ENCODE measurements at regions not wholly inside any gene's neighbourhood (a gene's known extent, or its start where the extent isn't known, plus 50 kb on each side); places are given as distances from the start of the nearest gene placed in this dataset.
"Not testable (repeated sequence)": the region's sequence is repeated elsewhere in the genome, so short reads cannot be mapped to it uniquely, and the experiment has no call there.

DNA sequence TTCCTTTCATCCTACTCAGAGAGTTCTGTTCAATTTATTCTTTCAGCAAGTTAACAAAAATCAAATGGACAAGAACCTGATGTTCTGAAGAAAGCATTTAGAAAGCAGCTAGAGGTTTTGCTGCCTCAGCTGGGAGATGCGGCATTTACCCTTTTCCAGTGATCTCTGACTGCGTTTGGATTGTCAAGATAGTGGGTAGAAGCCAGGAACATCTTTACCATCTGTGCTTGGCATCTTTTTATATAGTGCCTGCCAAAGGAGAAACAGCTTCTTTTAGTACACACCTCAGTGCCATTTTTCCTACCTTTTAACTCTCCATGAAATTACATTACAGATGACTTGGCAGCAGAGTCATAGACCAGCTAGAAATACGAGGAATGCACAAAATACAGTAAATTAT is 680.8 kb downstream of the SLITRK1 start:
- no peak for FAIRE-seq

GRCh38 chr13:83197316-83197715 is 685.0 kb downstream of the SLITRK1 start:
- no peak for FAIRE-seq

GRCh38 chr13:83190020-83190419 is 692.3 kb downstream of the SLITRK1 start:
- no peak for FAIRE-seq

GRCh38 chr13:83184819-83185218 is 697.5 kb downstream of the SLITRK1 start:
- FAIRE-seq: no peak

GRCh38 chr13:83184150-83184475 is 698.2 kb downstream of the SLITRK1 start:
- FAIRE-seq: no peak

GRCh38 chr13:83183439-83184149 is 698.7 kb downstream of the SLITRK1 start:
- no peak for FAIRE-seq

DNA sequence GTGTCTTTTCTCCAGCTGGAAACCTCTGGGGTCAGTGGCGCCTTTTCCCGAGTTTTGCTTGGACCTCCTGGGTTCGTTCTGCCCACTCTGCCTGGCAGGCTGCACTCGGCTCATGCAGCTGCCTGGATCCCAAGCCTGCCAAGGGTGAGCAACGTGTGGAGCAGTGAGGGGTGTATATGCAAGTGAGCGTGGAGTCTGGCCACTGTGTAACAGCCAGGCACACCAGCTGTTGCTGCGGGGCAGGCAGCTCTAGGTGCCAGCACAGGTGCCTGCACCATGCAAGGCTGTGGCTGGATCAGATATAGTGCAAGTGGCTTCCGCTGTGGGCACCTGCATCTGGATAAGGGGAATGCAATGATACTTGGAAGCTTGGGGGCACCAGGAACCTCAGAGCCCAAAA is 699.4 kb downstream of the SLITRK1 start:
- no peak for FAIRE-seq

DNA sequence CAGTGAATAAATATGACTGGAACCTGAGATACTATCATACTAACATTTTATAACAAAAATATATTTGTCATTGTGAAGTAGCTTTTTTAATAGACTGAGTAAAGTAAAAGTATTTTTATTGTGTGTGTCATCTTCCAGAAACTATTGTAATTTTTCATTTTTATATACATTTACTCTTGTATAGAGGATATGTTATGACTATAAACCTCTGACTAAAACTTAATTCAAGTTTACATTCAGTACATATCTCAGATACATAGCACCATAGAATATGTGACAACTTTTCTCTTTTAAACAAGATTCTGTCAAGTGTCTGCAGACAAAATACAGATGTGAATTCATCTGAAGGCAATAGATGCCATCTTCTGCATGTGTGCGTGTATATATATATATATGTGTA is 704.3 kb downstream of the SLITRK1 start:
- no peak for FAIRE-seq

- FAIRE-seq: no peak
These were observed 713.7 kb downstream of the SLITRK1 start for GRCh38 chr13:83168590-83168989.

DNA sequence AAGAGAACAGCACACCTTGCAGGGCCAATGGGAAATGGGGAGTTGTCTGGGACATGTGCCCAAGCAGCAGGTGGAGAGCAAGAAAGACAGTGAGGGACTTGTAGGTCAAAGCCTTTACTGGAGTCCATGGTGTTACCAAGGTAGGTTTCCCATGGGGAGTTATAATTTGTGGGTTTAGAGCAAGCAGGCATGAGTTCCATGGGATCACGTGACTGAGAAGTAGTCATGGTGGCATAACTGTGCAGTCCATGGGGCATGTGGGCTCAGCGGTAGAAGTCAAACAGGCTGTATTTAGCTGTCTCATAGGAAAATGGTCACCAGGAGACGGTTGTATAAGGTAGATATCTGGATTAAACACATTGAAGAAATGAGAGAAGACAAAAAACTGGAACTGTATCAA is 715.1 kb downstream of the SLITRK1 start:
- no peak for FAIRE-seq

DNA sequence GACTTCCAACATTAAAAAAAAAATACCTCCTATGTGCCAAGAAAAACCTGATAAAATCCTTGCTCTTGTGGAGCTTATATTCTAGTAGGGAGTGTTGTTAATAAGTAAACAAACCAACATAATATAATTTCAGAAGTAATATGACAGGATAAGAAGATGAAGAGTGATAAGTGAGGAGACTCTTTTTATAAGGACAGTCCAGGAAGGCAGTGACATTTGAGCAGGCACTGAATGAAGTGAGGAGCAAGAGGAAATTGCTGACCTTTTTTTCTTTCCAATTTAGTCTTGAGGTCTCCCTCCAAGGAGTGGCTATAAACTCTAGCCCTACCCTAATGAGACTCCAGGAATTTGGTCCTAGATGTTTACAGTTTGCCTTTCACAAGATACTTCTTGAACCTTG is 715.7 kb downstream of the SLITRK1 start:
- FAIRE-seq: no peak

DNA sequence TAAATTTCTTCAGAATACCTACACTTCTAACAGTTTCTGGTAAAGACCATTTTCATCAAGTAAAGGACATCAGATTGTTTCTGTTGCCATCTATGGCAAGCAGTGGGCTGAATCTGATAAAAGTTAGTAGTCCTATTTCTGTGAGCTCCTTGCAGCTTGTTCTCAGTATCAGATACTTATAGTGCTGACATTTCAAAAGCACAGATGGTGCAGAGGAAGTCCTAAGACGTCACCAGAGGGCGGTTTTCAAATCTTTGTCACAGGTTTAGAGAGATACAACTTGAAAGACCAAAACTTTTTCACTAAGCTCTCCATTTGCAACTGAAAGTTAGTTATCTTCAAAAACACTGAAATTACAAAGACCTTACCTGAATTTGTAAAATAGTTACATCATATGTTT is 719.8 kb downstream of the SLITRK1 start:
- FAIRE-seq: no peak

GRCh38 chr13:83153848-83154247 is 728.4 kb downstream of the SLITRK1 start:
- peak; percentile 97 for FAIRE-seq

DNA sequence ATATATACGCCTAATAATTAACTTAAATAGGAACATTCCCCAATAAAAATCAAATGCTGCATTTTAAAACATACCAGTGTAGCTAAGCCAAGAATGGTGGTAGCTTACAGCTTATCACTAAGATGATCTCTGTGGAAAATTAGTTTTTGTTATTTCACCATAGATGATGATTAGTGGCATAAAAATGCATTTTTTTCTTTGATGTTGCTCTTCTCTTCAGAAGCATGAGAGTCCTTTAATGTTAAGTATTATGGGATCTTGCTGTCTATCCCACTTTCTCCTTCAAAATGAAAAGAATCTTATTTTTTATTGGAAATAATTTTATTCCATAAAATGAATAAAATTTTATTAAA is 731.0 kb downstream of the SLITRK1 start:
- FAIRE-seq: no peak

GRCh38 chr13:83150616-83151307 is 731.5 kb downstream of the SLITRK1 start:
- no peak for FAIRE-seq

- FAIRE-seq: no peak
These were observed 745.6 kb downstream of the SLITRK1 start for GRCh38 chr13:83136660-83137059.

DNA sequence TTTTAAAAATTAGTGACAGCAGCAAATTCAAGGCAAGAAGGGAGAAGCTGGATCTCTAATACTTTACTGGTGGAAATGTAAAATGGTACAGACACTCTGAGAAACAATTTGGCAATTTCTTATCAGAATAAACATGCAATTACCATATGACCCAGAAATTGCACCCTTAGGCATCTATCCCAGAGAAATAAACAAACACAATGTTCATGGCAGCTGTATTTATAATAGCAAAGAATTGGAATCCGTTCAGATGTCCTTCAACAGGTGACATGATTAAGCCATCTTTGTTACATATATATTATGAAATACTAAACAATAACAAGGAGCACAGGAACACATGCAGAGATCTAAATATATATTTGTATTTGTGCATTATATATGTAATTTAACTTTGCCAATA is 756.5 kb downstream of the SLITRK1 start:
- FAIRE-seq: no peak

GRCh38 chr13:83121896-83122295 is 760.4 kb downstream of the SLITRK1 start:
- no peak for FAIRE-seq

GRCh38 chr13:83117046-83117445 is 765.2 kb downstream of the SLITRK1 start:
- no peak for FAIRE-seq

DNA sequence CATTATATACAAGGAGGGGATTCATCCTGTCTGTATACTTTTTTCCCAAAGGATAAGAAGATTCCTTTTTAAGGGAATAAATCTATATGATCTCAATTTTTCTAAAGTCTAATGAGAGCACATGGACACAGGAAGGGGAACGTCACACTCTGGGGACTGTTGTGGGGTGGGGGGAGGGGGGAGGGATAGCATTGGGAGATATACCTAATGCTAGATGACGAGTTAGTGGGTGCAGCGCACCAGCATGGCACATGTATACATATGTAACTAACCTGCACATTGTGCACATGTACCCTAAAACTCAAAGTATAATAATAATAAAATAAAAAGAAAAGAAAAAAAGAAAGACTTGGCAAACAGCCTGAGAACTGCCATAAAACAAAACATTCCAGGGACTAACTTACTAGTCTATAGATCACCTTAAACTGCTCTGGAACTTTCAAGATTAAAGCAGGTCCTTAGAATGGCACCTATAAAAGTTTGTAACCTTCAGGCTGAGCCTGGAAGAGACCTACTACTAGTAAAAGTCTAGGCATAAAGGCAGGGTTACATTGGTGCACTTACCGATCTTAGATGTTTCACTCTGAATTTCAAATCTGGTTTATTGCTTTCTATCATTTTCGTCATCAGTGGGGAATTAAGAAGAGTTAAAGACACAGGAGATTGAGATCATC is 780.6 kb downstream of the SLITRK1 start:
- not testable (repeated sequence) for FAIRE-seq

GRCh38 chr13:83100237-83100636 is 782.0 kb downstream of the SLITRK1 start:
- no peak for FAIRE-seq

GRCh38 chr13:83088858-83089257 is 793.4 kb downstream of the SLITRK1 start:
- no peak for FAIRE-seq

DNA sequence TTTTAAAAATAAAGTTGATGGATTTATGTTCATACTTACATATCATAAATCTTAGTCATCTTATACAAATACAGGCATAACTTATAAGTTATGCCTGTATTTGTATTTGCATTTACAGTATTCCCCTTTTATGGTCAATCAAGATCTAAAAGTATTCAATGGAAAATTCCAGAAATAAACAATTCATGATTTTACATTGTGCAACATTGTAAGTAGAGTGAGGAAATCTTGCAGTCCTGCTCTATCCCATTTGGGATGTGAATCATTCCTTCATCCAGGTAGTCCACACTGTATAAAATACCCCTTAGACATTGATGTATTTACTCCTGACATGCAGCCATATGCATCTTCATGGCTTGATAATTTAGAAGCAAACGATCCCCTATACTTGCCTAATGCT is 795.3 kb downstream of the SLITRK1 start:
- no peak for FAIRE-seq

- FAIRE-seq: no peak
These were observed 796.2 kb downstream of the SLITRK1 start for GRCh38 chr13:83086088-83086487.

All from islet of Langerhans (tissue), 1 donor.